B cell (primary cell): ENCODE measurements at regions not wholly inside any gene's neighbourhood (a gene's known extent, or its start where the extent isn't known, plus 50 kb on each side); places are given as distances from the start of the nearest gene placed in this dataset.

Experiments
- ATAC-seq: fragments of 200-7000 bp; cut with Tn5 transposase; one replicate; pipeline ENCODE4 v1.10.0; 2021; ENCODE audit warnings: low read depth, mild to moderate bottlenecking, moderate number of reproducible peaks, moderate library complexity
- CTCF ChIA-PET: fragments of 350-600 bp; sonication (Branson Sonifier 250); formaldehyde crosslinking; loops from one replicate; lab custom pipeline; 2021; ENCODE audit warnings: antibody characterized with exemption, inconsistent platforms; lab: Charles Lee
- POLR2A ChIA-PET: fragments of 350-600 bp; sonication (Branson Sonifier 250); formaldehyde crosslinking; loops from one replicate; lab custom pipeline; 2021; ENCODE audit warnings: antibody characterized with exemption; lab: Charles Lee
- DNase-seq: peaks from one replicate; pipeline ENCODE4 v3.0.0; 2013
- H2AFZ ChIP-seq: 2 replicates; pipeline ENCODE4 v1.6.1; 2012; ENCODE audit warnings: mild to moderate bottlenecking, low read depth, low read length; ENCODE audit not compliant: insufficient read depth, poor library complexity, severe bottlenecking
- H3K27ac ChIP-seq, 2 donors: 1 replicate in 1 of 2; 2 replicates in 1 of 2; pipeline ENCODE4 v1.5.1; 2012 to 2013; ENCODE audit warnings: low read length in 2 of 2, mild to moderate bottlenecking in 2 of 2, moderate library complexity in 1 of 2
- H3K27me3 ChIP-seq, 4 experiments: fragments of 200-600 bp in 1 of 4; sonication (generic) in 1 of 4; replicated peaks in 1 of 4; 1 replicate in 2 of 4; 2 replicates in 2 of 4; pipeline versions ENCODE4 v1.6.1 to v1.7.0; 2013 to 2016; ENCODE audit warnings: low read length in 3 of 4, mild to moderate bottlenecking in 2 of 4, mixed read lengths in 1 of 4, moderate library complexity in 1 of 4; ENCODE audit not compliant: insufficient read depth in 4 of 4, control insufficient read depth in 3 of 4; ENCODE audit errors: control extremely low read depth in 1 of 4
- H3K36me3 ChIP-seq, 2 experiments: replicated peaks in 1 of 2; 1 replicate in 1 of 2; 2 replicates in 1 of 2; pipeline versions ENCODE4 v1.6.1 to v1.7.1; 2013; ENCODE audit warnings: low read length in 1 of 2; ENCODE audit not compliant: insufficient read depth in 2 of 2, control insufficient read depth in 1 of 2; ENCODE audit errors: control extremely low read depth in 1 of 2, extremely low read depth in 1 of 2
- H3K4me1 ChIP-seq, 2 donors: fragments of 200-600 bp in 1 of 2; sonication (generic) in 1 of 2; 1 replicate in 1 of 2; 2 replicates in 1 of 2; pipeline versions ENCODE4 v1.5.1 to v1.6.1; 2013 to 2017; ENCODE audit warnings: low read length in 2 of 2; ENCODE audit not compliant: control insufficient read depth in 2 of 2, insufficient read depth in 2 of 2
- H3K4me2 ChIP-seq: replicated peaks from 2 replicates; pipeline ENCODE3; 2012; ENCODE audit warnings: mild to moderate bottlenecking, low read depth, low read length; ENCODE audit not compliant: poor library complexity, severe bottlenecking
- H3K4me3 ChIP-seq, 5 experiments: fragments of 200-600 bp in 1 of 5; sonication (generic) in 1 of 5; 1 replicate in 3 of 5; 2 replicates in 2 of 5; pipeline versions ENCODE4 v1.5.1 to v1.7.0; 2011 to 2016; ENCODE audit warnings: low read length in 4 of 5, mild to moderate bottlenecking in 4 of 5, low read depth in 2 of 5, control low read depth in 1 of 5, moderate library complexity in 1 of 5; ENCODE audit not compliant: insufficient read depth in 1 of 5; ENCODE audit errors: control extremely low read depth in 1 of 5, extremely low read depth in 1 of 5
- H3K79me2 ChIP-seq: fragments of 200-600 bp; sonication (generic); one replicate; pipeline ENCODE4 v1.6.0; 2016; ENCODE audit warnings: low read length; ENCODE audit not compliant: control insufficient read depth, insufficient read depth
- H3K9ac ChIP-seq: fragments of 200-600 bp; sonication (generic); 2 replicates; pipeline ENCODE4 v1.6.1; 2017; ENCODE audit warnings: mild to moderate bottlenecking, low read length, moderate library complexity
- H3K9me3 ChIP-seq, 3 donors: one replicate each; pipeline versions ENCODE4 v1.6.1 to v1.7.1; 2013; ENCODE audit warnings: low read length in 2 of 3; ENCODE audit not compliant: control insufficient read depth in 2 of 3, insufficient read depth in 1 of 3; ENCODE audit errors: control extremely low read depth in 1 of 3
- H4K20me1 ChIP-seq: 2 replicates; pipeline ENCODE4 v1.6.0; 2012; ENCODE audit warnings: mild to moderate bottlenecking, low read length; ENCODE audit not compliant: insufficient read depth, control insufficient read depth, poor library complexity, severe bottlenecking
- H3K27ac Mint-ChIP-seq: one replicate; pipeline ENCODE4 v1.8.0; 2021; ENCODE audit warnings: mixed read lengths
- H3K27me3 Mint-ChIP-seq: one replicate; pipeline ENCODE4 v1.8.0; 2021; ENCODE audit warnings: mixed read lengths
- H3K4me1 Mint-ChIP-seq: one replicate; pipeline ENCODE4 v1.8.0; 2021; ENCODE audit warnings: mixed read lengths
- H3K4me3 Mint-ChIP-seq: one replicate; pipeline ENCODE4 v1.8.0; 2021; ENCODE audit warnings: mixed read lengths
- H3K9me3 Mint-ChIP-seq: one replicate; pipeline ENCODE4 v1.8.0; 2022; ENCODE audit warnings: mixed read lengths; ENCODE audit not compliant: insufficient read depth
- EZH2 ChIP-seq: IDR thresholded peaks from 2 replicates; pipeline ENCODE4 v1.6.1; 2012; ENCODE audit warnings: borderline replicate concordance, low read depth, mild to moderate bottlenecking, moderate library complexity, low read length; ENCODE audit not compliant: insufficient read depth, poor library complexity, severe bottlenecking
- WGBS: methylation state at CpG from one replicate; pipeline ENCODE4 v1.1.5; 2013; ENCODE audit warnings: missing lambda C conversion rate; ENCODE audit not compliant: insufficient coverage; 5-methylcytosine and 5-hydroxymethylcytosine counted together
- intact Hi-C: fragments of 100-400 bp; cut with micrococcal nuclease; formaldehyde crosslinking; loops from one replicate; pipeline ENCODE4 v1.10.0; 2022
- TF ChIP-seq, protein P1 (sequence below): fragments of 200-600 bp; IDR thresholded peaks from one replicate; pipeline ENCODE4 v1.8.0; 2022; ENCODE audit warnings: antibody characterized with exemption, mild to moderate bottlenecking

DNA sequence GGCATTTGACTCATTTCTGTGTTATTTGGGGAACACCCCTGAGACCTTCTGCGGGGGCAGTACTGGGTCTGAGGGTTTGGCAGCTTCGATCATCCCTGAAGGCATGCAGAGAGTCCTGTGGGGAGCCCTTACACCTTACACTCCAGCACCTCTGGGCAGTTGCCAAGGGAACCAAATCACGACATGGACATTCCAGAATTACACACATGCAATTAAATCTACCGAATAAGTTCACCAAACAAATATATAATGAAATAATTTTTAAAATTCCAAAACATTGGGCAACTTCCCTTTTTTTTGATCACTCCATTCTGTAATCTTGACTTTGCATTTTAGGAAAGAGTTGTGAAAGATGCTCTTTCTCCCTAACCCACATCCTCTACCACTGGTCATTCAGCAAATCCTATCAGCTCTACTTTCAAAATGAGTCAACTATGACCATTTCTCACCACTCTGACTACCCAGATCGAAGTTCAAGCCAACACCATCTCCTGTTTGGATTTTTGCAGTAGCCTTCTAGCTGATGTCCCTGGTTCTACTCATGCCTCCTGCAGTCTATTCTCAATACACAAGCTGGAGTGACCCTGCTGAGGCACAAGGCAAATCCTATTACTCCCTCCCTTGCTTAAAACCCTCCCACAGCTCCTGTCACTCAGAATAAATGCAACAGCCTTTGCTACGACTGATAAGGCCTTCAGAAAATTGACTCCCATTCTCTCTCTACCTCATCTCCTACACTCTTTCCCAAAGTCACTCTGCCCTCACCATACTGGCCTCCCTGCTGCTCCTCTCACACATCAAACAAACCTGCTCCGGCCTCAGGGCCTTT lies 533.3 kb downstream of the HACE1 start:
- H4K20me1 ChIP-seq = no peaks in the 10 kb centered on the region
- CTCF ChIA-PET = no interaction called here
- H3K27me3 Mint-ChIP-seq = no peaks in the 10 kb centered on the region

More for the DNA sequence above, 533.3 kb downstream of the HACE1 start:
- Histone ChIP-seq H3K4me3 (no peak overlapping the region), H3K9me3 (no peaks in the 10 kb centered on the region), H3K27ac (no peak overlapping the region), H3K4me2 (no peak overlapping the region), H3K9ac (no peak overlapping the region), H3K79me2 (no peaks in the 10 kb centered on the region), H3K4me1 (no peaks in the 10 kb centered on the region), H2AFZ (no peak overlapping the region), H3K27me3 (no peaks in the 10 kb centered on the region), H3K36me3 (no peaks in the 10 kb centered on the region)
- 76% methylated on average over 3 of the region's 7 CpGs for WGBS
- no peaks in the 10 kb centered on the region for H3K9me3 Mint-ChIP-seq
- TF ChIP-seq, protein P1, sequence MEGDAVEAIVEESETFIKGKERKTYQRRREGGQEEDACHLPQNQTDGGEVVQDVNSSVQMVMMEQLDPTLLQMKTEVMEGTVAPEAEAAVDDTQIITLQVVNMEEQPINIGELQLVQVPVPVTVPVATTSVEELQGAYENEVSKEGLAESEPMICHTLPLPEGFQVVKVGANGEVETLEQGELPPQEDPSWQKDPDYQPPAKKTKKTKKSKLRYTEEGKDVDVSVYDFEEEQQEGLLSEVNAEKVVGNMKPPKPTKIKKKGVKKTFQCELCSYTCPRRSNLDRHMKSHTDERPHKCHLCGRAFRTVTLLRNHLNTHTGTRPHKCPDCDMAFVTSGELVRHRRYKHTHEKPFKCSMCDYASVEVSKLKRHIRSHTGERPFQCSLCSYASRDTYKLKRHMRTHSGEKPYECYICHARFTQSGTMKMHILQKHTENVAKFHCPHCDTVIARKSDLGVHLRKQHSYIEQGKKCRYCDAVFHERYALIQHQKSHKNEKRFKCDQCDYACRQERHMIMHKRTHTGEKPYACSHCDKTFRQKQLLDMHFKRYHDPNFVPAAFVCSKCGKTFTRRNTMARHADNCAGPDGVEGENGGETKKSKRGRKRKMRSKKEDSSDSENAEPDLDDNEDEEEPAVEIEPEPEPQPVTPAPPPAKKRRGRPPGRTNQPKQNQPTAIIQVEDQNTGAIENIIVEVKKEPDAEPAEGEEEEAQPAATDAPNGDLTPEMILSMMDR = no peak
- no peak for TF ChIP-seq EZH2
- DNase-seq (no peak), ATAC-seq (no peak)
- H3K4me1 Mint-ChIP-seq = no peaks in the 10 kb centered on the region
- H3K4me3 Mint-ChIP-seq = no peak overlapping the region
- H3K27ac Mint-ChIP-seq = no peak overlapping the region
- intact Hi-C loops = no loop called here
- POLR2A ChIA-PET = no interaction called here
